C4-2B (cell line): ENCODE measurements at regions not wholly inside any gene's neighbourhood (a gene's known extent, or its start where the extent isn't known, plus 50 kb on each side); places are given as distances from the start of the nearest gene placed in this dataset.
A peak's percentile ranks its signal among the peaks of the same experiment; 100 is the strongest.
"Not testable (repeated sequence)": the region's sequence is repeated elsewhere in the genome, so short reads cannot be mapped to it uniquely, and the experiment has no call there.

Experiments
- H3K27ac ChIP-seq: fragments of 450-650 bp; 2 replicates; pipeline ENCODE4 v1.5.1; 2017
- ZFX ChIP-seq: fragments of 450-650 bp; IDR thresholded peaks from 2 replicates; pipeline ENCODE4 v1.6.1; 2017
- TF ChIP-seq, protein P1 (sequence below): fragments of 450-650 bp; conservative IDR thresholded peaks from 2 replicates; pipeline ENCODE4 v1.5.1; 2017; ENCODE audit warnings: mild to moderate bottlenecking

- TF ChIP-seq, protein P1, sequence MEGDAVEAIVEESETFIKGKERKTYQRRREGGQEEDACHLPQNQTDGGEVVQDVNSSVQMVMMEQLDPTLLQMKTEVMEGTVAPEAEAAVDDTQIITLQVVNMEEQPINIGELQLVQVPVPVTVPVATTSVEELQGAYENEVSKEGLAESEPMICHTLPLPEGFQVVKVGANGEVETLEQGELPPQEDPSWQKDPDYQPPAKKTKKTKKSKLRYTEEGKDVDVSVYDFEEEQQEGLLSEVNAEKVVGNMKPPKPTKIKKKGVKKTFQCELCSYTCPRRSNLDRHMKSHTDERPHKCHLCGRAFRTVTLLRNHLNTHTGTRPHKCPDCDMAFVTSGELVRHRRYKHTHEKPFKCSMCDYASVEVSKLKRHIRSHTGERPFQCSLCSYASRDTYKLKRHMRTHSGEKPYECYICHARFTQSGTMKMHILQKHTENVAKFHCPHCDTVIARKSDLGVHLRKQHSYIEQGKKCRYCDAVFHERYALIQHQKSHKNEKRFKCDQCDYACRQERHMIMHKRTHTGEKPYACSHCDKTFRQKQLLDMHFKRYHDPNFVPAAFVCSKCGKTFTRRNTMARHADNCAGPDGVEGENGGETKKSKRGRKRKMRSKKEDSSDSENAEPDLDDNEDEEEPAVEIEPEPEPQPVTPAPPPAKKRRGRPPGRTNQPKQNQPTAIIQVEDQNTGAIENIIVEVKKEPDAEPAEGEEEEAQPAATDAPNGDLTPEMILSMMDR, result peak; percentile 77
- TF ChIP-seq ZFX, result no peak
Measured at GRCh38 chr7:108875139-108875538, 305.5 kb downstream of the DNAJB9 start.

DNA sequence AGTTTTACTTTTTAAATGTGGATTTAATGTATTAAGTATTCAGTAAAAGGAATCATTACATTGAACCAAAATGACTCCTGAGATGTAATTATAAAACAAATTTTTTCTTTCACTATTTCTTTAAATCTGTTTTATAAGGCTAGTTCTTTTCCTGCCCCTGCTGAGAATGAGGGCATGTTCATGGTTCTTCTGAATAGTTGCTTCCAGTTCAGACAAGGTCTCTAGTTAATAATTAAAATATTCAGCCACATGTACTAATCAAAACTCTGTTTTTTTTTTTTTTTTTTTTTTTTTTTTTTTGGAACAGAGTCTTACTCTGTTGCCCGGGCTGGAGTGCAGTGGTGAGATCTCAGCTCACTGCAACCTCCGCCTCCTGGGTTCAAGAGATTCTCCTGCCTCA, 321.2 kb downstream of the DNAJB9 start:
- TF ChIP-seq, protein P1, result no peak
- no peak for TF ChIP-seq ZFX
- no peak overlapping the region for H3K27ac ChIP-seq

More at GRCh38 chr7:108875139-108875538, 305.5 kb downstream of the DNAJB9 start:
- H3K27ac ChIP-seq, result no peak overlapping the region

DNA sequence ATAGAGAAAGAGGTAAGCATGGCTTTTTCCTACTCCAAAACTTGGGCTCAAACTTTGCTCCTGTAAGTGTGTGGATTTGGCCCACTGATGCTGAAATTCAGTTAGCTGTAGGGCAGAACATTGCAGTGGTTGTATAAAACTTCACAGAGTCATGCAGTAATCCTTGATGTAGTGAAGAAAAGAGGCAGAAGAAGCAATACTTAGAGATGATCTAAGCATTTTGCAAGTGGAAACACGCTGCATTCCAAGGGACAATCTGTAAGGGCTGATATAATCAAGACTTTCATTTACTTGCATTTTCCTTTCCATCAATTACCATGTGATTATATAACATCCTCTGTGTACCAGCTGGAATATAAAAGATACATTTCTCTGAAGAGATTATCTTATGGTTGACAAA, 338.8 kb downstream of the DNAJB9 start:
- TF ChIP-seq, protein P1, result no peak
- no peak for TF ChIP-seq ZFX
- H3K27ac ChIP-seq, result no peak overlapping the region

- no peak overlapping the region for H3K27ac ChIP-seq
- TF ChIP-seq, protein P1, result no peak
- no peak for TF ChIP-seq ZFX
Measured at GRCh38 chr7:108911016-108911415, 341.3 kb downstream of the DNAJB9 start.

- no peak overlapping the region for H3K27ac ChIP-seq
- no peak for TF ChIP-seq ZFX
- TF ChIP-seq, protein P1, result no peak
Measured at GRCh38 chr7:108920490-108920889, 350.8 kb downstream of the DNAJB9 start.

DNA sequence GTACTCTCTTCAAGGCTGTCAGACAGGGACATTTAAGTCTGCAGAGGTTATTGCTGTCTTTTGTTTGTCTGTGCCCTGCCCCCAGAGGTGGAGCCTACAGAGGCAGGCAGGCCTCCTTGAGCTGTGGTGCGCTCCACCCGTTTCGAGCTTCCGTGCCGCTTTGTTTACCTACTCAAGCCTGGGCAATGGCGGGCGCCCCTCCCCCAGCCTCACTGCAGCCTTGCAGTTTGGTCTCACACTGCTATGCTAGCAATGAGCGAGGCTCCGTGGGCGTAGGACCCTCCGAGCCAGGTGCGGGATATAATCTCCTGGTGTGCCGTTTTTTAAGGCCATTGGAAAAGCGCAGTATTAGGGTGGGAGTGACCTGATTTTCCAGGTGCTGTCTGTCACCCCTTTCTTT, 373.4 kb downstream of the DNAJB9 start:
- not testable (repeated sequence) for H3K27ac ChIP-seq

DNA sequence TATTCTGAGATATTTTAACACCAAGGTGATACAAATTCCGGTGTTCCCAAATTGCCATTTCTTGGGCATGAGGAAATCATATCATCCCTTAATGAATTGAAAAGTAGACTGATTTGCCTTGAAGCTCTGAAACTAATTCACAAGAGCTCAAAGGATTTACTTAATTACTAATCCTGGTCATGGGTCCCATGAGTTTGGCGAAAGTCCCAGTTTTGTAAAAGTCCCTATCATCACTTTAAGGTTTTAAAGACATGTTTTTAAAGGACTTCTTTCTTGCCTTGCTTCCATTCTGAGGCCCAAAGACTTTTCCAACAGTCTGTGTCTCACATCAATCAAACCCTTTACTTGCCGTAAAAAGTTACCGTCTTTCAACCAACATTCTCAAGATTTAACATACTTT, 377.9 kb downstream of the DNAJB9 start:
- H3K27ac ChIP-seq, result no peak overlapping the region
- TF ChIP-seq, protein P1, result no peak
- TF ChIP-seq ZFX, result no peak

GRCh38 chr7:108972004-108972403, 402.3 kb downstream of the DNAJB9 start:
- H3K27ac ChIP-seq, result no peak overlapping the region
- TF ChIP-seq ZFX, result no peak

DNA sequence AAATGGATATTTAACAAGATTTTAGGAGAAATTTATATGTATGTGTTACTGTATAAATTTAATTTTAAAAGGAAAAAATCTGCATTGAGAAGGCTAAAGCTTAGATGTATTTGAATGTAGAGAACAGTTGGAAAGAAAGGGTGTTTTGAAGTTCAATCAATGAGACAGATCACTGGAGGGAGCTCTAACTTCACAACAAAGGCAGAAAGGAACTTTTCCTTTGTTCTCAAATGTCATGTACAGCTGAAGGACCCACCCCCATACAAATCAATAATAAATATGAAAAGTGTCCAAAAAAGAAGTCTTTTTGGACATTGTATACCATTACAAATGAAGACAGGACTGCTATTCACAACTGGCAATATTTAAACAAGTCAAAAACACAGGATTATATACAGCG, 403.4 kb downstream of the DNAJB9 start:
- H3K27ac ChIP-seq, result no peak overlapping the region

More for the DNA sequence above, 403.4 kb downstream of the DNAJB9 start:
- no peak for TF ChIP-seq ZFX
- TF ChIP-seq, protein P1, result peak; percentile 75
